NCI-H774 (cell line): ENCODE measurements at regions not wholly inside any gene's neighbourhood (a gene's known extent, or its start where the extent isn't known, plus 50 kb on each side); places are given as distances from the start of the nearest gene placed in this dataset.
"Not testable (repeated sequence)": the region's sequence is repeated elsewhere in the genome, so short reads cannot be mapped to it uniquely, and the experiment has no call there.

Experiments used
- DNase-seq: peaks from one replicate; lab custom pipeline; 2025; lab: John Stamatoyannopoulos, UW

DNA sequence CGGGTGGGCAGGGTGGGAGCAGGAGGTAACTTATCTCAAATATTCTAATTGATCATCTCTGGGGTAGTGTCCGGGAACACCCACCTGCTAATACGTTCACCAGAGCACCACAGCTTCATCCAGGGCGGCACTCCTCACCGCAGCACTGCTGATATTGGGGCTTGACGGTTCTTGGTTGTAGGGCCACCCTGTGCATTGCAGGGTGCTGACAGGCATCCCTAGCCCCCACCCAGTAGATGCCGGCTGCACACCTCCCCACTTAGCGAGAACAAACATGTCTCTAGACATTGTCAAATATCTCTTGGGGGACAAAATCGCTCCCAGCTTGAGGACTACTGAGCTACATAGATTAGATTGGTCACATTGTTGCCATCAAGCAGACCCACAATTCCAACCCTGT lies 73.9 kb upstream of the WASF3 start:
- DNase-seq, result no peak

DNA sequence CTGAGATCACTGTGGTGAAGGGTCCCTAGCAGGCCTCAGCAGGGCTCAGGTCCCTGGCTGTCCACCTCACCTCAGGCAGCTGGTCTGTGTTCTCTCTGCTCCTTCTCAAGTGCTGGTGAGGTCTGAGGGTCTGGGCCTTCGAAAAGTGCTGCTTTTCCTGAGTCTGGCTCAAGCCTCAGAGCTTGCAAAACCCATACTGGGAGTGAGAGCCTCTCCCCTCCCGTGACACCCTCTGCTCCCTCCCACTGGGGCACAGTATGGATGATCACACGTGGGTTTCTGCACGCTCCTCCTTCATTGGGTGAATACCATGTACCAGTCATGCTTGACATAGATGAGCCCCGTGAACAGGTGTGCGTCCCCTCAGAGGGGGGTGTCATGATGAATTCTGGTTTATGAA lies 73.3 kb upstream of the WASF3 start:
- no peak for DNase-seq

DNA sequence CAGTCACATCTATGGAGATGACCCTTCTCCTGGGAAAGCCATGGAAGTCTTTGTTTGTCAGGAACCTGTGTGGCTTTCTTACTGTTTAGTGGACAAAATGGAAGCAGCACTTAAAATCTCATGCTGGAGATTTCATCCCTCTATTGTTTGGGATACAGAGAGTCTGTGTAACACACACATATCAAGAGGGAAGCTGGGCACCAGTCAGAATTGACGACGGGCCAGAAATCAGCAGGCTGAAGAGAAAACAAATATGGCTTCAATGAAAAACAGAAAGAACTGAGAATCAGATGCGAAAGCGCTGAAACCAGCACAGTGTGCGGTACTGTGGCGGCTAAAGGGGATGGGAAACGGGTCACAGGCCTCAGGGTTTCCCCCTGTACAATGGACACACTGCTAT lies 72.2 kb upstream of the WASF3 start:
- DNase-seq, result no peak

DNA sequence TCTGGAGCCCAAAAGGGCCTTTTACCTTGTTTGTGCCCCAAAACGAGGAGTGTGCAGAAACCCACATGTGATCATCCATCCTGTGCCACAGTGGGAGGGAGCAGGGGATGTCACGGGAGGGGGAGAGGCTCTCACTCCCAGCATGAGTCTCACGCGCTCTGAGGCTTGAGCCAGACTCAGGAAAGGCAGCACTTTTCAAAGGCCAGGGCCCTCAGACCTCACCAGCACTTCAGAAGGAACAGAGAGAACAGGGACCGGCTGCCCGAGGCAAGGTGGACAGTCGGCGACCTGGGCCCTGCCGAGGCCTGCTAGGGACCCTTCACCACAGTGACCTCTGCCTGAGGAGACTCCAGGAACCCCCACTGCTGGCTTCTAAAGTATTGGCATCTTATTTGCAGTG lies 71.7 kb upstream of the WASF3 start:
- no peak for DNase-seq

DNA sequence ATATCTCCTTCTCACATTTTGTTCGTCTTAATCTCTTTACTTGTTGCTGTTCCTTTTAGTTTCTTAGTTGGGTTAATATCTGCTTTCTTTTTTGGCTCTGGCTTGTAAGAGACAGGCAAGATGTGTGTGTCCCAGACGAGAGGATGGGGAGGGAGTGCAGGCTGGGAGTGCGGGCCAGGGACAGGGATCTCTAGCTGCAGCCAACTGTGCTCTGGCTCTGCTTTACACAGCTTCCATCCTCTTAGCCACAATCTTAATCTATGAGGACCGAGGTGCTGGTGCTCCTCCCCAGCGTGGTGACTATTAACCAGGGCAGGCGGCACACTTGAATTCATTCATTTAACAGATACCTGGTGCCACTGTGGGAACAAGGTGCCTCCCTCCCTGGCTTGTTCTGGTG lies 70.9 kb upstream of the WASF3 start:
- no peak for DNase-seq

DNA sequence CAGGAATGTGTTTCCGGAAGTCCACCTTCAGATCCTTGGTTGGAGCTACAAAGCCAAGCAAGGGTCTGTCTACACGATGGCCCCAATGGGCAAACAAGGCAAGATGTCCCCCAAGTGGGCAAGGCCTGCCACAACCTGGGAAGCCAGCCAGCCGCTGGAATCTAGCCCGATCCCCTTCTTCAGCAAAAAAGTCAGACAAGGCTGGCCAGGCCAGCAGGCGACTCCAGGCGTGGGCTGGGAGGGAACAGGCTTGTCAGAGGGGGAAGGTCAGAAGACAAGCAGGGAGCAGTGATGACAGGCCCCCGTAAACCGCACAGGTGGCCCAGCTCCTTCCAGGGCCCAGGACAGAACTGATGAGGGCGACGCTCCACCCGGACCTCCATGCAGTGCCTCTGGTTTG lies 69.7 kb upstream of the WASF3 start:
- DNase-seq, result no peak

DNA sequence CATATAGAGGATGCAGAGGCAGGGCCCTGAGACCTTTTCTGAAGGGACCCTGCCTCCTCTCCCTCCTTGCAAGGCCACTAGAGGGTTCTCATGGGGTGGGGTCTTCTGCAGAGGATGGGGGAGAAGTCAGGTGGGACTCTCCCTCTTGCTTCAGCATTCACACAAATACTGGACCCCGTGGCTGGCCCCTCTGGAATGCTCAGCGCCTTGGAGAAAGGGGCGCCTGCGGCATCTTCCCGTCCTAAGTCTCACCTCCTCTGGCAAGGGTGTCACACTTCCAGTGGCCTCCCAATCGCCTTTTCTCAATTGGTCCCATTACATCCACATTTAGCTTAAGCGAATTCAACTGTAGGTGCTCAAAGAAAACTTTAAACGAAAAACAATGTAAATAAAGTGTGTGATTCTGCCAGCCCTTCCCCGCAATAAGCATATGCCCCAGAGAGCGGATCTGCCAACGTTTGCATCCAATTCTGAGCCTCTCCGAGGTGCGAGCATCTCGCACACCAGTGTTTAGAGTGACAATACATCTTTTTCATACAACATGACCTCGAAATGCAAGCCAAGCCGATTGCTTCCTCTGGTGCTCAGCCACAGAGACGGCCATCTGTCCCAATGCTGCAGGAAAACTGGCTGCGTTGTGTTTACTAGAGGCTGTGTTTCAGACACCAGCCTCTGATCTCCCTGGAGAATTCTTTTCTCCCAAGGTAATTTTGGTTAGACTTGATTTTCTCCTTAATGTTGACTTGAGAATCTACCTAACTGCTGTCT lies 69.1 kb upstream of the WASF3 start:
- no peak for DNase-seq

DNA sequence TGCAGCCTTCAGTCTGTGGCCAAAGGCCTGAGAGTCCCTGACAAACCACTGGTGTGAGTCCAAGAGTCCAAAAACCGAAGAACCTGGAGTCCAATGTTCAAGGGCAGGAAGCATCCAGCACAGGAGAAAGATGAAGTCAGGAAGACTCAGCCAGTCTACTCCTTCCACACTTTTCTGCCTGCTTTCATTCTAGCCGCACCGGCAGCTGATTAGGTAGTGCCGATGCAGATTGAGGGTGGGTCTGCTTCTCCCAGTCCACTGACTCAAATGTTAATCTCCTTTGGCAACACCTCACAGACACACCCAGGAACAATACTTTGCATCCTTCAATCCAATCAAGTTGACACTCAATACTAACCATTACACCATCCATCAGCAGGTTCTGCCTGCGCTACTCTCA lies 65.2 kb upstream of the WASF3 start:
- not testable (repeated sequence) for DNase-seq

DNA sequence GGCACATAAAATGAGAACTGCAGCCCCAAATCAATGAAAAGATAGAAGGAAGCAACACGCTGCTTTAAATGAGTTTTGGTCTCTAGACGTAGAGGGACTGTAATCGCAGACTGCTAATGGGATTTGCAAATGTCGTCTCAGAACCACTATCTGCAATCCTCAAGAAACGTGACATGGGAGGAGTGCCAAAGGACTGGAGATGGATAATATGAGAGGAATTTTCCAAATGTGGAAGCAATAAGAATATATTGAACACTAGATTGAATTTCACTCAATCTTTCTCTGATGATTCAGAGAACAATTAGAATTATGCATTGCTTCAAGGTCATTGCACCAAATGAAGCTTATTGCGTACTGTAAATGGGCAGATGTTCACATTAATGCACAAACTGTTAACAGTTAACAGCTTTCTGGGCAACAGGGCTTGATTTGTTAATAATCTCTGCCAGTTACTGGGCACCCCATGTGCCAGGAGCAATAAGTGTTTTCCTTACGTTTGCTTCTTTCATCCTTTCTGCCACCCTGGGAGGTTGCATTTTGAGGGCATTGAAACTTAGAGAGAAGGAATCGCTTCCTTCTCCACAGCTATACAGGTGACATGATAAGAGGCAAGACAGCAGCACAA lies 62.8 kb upstream of the WASF3 start:
- no peak for DNase-seq

DNA sequence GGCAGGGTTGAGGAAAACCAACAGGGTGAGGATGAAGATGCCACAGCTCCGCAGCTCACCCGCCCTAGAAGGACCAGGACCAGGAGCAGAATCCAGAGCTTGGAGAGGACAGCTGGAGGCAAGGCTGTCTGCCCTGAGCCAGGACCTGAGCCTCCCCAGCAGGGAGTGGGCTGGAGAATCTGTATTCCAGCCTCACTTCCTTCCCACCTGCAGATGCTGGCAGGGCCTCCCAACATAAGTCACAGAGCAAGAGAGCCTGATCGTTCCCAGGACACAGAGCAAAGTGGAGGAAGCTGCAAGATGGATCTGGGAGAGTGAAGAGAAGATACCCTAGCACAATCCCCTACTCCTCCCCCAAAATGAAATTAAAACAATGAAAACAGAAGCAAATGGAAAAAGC lies 61.7 kb upstream of the WASF3 start:
- no peak for DNase-seq

DNA sequence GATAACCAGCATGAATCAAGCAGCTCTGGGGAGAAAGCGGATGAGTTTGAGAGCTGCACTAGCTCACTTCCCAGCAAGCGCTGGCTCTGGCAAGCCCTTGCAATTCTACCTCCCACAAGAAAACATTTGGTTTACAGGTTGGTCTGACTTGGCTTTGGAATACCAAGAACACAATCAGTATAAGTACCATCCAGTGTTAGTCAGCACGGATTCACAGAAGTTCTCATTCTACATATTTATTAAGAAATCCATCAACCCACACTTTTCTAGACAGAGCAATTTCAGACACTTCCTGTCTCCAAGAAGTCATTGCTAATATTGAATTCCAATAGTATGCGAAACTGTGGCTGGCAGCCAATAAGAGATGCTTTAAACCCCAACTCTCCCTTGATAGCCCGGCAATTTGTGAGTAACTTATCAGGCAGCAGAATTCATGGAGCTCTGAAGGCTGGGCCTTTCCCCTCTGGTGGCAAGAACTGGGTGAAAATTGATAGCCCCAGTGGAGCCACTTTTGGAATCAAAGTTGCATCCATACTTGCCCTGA lies 59.4 kb upstream of the WASF3 start:
- no peak for DNase-seq

DNA sequence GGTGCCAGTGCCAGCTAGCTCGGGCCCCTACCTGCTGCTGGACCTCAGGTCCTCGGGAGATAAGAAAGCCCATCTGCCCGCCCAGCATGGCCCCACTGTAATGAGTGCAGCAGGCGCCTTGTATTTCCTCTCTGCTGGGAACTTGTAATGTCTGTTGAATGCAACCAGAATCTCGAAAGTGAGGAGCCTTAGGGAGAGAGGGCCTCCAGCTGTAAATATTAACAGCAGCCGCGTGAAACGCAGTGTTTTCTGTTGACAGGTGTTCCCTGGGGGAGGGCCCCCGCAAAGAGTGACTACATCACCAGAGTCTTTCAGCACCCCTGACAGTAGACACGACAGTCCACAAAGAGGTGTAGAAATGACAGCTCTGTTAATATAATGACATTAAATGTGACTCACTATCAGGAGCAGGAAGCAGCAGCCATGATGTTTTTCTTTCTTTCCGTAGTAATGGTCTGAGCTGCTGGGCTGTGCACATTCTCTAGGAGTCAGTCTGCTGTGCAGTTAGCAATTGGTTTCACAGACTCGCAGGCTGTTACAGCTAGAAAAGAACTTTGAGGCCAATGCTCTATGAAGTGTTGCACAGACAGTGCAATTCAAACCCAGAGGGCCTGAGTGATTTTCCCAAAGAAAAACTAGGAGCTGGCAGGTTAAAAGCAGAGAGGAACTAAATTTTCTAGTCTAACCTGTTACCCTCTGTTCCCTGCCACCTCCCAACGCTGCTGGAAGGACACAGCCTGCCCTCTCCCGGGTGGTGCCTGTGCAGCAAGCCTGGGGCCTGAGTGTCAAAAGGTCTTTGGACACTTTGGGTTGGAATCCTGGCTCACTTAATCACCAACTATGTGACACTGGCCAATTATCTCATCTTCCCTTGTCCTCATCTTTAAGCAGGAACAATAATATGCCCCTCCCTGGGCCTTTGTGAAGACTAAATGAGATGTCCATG lies 58.6 kb upstream of the WASF3 start:
- no peak for DNase-seq

DNA sequence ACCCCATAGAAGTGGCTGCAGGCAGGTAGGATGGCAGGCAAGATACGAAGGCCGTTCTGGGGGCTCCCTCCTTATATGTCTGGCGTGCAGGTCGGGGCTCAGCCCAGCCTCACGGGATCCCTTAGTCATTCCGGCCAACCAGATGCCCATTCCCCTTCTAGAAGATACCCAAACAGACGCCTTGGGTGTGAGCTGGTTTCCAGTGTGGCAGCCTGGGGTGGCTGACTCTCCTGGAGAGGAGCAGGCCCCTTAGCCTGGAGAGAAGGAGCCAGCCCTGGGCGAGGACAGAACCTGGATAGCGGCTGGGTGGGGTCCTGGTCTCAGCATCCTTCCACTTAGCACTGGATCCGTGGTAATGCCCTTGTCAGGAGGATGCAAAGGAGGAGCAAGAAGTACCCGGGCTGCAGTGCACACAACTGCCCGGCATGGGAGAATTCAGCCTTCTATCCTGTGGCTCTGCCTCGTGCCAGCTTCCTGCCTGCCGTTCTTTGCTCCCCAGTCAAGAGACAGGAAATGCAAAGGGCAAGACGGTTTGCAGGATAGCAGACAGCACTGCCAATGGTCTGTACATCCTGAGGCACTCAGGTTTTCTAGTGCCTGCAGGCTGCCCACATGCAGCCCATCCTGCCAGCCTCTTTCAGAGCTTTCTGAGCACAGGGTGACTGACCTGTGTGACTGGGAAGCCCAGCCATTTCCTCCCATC lies 56.7 kb upstream of the WASF3 start:
- no peak for DNase-seq

DNA sequence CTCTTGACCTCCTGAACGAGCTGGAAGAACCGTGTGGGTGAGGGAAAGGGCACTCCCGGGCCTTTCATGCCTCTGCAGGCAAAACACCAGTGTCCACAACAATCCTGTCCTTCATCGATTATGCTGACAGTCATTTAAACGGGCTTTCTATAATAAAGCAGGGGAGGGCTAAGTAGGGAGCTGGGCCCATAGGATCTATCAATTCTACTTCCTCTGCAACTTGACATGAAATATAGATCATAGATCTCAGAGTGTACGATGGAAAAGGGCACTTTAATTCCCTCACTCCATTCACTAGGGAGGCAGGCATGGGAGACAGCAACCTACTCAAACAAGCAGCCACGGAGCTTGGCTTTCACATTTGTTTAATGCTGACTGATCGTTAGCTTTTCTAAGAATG lies 55.8 kb upstream of the WASF3 start:
- no peak for DNase-seq

DNA sequence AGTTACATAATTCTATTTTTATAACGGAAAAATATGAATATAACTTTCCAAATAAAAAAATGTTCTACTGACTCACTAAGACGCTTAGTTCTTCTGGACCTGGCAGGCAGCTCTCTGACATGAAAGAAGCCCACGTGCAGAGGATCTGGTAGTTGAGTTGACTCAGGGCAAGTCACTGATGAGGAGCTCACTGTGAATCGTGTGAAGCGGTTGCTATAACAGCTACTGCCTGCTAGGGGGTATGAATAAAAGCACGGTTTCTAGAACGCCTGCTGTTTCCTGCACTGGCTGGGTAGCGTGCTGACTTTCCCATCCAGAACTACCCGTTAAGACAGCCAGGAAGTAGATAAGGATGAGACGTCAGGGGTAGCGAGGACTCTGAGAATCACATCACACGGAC lies 54.7 kb upstream of the WASF3 start:
- no peak for DNase-seq

DNA sequence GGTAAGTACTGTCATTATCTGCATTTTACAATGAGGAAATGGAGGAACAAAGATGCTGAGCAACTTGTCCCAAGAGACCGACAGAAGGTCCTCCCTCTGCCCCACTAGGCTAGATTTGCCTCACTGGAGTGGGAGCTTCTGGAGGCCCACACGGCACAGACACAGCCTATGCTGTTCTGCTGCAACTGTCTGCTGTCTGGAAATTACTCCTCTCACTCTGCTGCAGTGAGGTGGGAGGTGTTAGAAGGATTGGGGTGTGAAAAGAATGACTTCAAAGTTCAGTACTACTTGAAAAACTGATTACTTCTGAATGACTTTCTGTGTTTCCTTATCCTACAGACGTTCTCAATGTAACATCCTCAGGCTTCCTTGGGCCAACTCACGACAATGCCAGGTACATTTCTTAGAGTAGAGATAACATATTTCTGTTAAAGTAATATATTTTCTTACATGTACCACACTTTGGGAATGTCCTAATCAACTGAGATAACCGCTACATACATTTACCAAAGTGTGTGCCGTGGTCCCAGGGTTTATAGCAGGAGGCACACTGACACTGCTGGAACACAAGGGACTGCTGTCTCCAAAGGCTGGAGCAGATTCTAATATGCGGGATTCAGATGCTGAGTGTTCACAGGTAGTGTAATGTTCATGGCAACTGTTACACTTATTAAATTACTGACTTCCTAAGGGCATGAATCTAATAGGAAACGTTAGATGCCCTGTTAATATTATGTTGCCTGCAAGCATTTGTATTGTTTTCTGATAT lies 53.5 kb upstream of the WASF3 start:
- no peak for DNase-seq
